Left cardiac atrium (tissue), 4 donors: ENCODE measurements at regions not wholly inside any gene's neighbourhood (a gene's known extent, or its start where the extent isn't known, plus 50 kb on each side); places are given as distances from the start of the nearest gene placed in this dataset.
A peak's percentile ranks its signal among the peaks of the same experiment; 100 is the strongest.

Experiments used
- ATAC-seq, 2 donors: fragments of 200-7000 bp; cut with Tn5 transposase; one replicate each; pipeline ENCODE4 v1.9.1; 2020; ENCODE audit warnings: mild to moderate bottlenecking in 2 of 2, moderate library complexity in 2 of 2
- DNase-seq: peaks from one replicate; pipeline ENCODE4 v3.0.0-alpha.2; 2020
- intact Hi-C, 2 donors: fragments of 100-400 bp; cut with DNase I; formaldehyde crosslinking; loops; one replicate each; pipeline versions ENCODE4 v1.14.1 to v1.15.1; 2022 to 2023
- donor health status: DM: no; HTN: yes; CAD: no.
- donor health status: DM: no; HTN: yes; CAD: no; lungs with severe emphysema.
- donor health status: DM: yes; HTN: yes; CAD: no.
- donor health status: Dilated cardiomyopathy.

DNA sequence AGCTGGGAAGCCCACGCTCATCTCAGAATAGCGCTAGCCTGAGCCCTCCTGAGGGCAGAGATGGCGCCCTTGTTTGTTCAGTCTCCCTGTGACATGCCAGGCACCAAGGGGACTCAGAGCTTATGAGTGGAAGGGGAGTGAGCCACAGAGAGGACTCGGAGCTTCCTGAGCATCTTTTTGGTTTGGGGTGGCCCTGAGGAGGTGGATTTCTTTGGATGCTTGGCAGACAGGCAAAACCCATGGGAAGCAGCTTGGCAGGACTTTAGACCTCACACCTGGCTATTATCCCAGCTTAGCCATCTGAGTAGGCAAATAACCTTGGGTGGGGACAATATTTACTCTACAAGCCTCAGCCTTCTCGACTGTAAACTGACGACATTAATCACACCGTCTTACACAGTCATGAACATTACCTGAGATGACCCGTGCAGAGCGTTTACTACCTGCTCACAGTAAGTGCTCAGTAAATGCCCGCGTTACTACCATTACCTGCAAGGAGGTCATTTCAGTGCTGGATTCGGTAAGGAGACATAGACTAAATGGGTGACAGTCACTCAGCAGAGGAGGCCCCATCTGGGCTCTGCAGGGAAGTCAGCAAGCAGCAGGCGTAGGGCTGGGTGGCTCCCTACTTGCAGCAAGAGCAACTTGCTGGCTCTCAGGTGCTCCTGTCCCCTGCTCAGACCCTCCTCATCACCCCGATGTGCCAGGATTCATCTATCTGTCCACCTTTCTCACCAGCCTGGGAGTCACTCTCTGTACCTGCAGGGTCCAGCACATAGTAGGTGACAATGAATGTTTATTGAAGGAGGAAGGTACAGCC is 54.9 kb downstream of the KLHDC7A start:
- ATAC-seq: no peak
- DNase-seq: no peak
- intact Hi-C loops: no loop called here

DNA sequence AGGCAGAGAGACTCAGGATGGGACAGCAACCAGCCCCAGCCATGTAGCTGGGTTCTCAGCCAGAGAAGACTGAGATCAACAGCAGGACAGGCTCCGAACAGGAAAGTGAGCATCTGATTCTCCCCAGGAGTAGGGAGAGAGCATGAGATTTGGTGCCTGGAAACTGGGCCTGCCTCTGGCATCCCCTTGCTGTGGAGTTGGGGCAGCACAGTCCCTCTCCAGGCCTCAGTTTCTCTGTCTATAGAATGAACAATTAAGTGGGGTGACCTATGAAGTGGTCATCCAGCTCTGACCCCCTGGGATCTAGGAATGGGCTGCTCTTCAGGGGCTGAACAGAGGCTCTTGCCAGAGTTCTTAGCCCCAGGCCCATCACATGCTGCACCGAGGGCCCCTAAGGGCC is 55.6 kb downstream of the KLHDC7A start:
- ATAC-seq (no peak), DNase-seq (no peak)
- intact Hi-C loops: no loop called here

DNA sequence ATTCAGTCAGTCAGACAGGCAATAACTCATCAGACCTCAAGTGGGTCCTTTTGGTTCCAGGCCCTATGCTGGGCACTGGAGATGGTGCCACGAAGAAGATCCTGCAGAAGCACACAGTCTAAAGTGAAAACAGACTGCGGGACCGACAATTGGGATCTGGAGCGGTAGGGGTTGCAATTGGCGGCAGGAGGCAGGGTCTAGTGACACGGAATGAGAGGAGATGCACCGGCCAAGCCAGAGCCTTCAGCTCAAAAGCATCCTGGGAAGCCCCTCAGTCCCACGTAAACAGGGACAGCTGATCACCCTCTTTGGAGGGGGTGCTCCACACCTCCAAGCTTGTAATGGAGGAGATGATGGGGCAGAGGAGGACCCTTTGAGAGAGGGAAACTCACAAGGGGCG is 56.2 kb downstream of the KLHDC7A start:
- DNase-seq (no peak), ATAC-seq (no peak)
- intact Hi-C loops: no loop called here

DNA sequence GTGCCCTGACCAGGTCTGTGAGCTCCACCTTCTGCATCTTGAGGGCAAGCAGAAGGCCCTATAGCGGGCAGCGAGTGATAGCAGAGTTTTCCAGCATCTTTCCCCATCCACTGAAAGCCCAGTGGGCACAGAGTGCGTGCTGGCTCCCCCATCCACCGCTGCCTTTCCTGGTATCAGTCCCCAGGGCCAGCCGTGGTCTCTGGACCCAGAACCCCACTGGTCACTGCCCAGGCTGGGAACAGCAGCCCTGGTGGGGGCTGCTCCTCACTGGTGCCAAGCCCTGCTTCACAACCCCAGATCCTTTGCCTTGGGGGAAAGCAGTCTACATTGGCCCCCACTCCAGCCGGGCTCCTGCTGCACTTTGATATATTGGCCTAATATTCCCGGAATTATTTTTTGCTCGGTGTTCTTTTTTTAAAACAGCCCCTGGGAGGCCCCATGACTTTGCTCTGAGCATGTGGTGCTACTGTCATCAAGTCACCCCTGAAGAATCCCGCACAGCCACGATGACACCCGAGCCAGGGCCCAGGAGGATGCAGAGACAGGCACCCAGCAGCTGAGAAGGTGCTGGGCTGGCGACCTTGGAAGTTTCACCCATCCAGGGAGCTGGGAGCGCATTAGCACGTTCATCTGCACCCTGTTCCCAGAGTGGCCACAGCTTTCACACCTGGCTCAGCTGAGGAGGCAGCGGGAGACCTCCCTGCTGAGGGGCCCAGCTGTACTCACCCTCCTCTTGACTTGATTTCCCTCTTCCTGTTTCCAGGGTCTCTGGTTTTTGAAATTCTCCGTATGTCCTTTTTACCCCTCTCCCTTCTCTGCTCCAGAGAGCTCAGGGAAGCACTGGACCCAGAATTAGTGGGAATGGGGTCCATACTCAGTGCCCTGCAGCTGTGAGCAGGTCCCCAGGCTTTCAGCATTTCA is 56.9 kb downstream of the KLHDC7A start:
- DNase-seq (no peak), ATAC-seq (no peak)
- intact Hi-C loops: no loop called here

DNA sequence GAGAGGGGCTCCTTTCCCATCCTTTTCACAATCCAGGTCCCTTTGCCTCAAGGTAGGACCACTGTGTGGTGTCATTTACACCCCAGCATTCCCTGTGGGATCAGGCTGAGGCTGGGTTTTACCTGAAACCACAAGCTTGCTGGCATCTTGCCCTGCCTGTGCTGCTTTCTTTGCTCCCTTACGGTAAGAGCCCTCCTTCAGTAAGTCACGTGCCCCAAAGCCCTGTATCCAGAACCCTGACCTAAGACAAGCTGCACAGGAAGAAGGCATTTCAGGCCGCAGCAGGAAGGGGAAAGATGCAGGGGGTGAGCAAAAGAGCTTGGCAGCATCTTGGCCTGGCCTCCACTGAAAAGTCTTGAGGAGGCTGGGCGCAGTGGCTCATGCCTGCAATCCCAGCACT is 58.4 kb downstream of the KLHDC7A start:
- no peak for DNase-seq
- intact Hi-C loops: no loop called here
- no peak for ATAC-seq

DNA sequence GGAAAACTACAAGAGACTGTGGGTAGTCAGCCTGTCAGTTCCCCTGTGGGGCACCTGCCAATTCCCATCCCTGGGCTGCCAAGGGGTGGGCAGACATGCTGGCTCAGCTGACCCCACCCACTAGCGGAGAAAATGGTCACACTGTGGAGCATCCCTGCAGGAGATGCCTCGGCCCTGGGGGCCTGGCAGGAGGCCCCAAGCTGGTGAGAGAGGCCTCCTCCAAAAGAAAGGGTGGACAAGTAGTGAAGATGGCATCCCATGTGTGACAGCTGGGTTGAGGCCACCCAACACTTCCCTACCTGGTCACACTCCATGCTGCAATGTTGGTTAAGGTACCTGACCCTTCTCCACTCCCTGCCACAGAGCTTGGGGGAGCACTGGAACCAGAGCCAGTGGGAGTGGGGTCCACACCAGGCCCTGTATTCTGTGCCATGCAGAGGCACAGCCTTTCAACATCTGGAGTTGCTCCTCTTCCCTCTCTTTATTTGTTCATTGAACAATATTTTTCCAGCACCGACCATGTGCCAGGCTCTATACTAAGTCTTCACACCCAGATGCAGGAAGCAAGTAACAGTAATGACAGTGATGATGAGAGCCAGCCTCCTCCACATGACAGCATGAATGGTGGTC is 59.5 kb downstream of the KLHDC7A start:
- no peak for ATAC-seq
- intact Hi-C loops: no loop called here
- no peak for DNase-seq

DNA sequence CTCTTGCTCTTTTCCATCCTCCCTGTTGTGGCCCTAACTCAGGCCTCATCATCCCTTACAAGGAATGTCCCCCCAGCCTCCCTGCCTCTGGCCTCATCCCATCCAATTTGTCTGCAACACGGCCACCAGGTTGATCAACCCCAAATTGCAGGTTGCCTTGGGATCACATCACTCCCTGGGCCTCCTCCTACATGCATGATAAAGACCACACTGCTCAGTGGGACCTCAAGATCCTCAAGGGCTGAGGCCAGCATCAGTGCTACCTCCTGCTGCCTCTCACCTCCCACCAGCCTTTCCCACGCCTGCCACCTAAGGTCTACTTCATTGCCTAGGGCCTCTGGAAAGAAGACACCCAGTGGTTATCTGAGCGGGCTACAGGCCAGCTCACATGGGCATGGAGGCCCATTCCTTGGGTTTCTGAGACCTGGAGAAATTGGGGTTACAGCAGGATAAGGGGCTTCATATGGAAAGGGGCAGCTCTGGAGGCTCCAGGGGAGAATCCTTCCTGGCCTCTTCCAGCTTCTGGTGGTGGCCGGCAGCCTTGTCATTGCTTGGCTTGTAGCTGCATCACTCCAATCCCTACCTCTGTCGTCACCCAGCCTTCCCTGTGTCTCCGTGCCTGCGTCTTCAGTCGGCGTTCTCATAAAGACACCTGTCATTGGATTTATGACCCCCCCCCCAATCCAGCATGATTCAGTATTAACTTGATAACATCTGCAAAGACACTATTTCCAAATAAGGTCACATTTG is 60.5 kb downstream of the KLHDC7A start:
- no peak for DNase-seq
- intact Hi-C loops: no loop called here
- no peak for ATAC-seq

DNA sequence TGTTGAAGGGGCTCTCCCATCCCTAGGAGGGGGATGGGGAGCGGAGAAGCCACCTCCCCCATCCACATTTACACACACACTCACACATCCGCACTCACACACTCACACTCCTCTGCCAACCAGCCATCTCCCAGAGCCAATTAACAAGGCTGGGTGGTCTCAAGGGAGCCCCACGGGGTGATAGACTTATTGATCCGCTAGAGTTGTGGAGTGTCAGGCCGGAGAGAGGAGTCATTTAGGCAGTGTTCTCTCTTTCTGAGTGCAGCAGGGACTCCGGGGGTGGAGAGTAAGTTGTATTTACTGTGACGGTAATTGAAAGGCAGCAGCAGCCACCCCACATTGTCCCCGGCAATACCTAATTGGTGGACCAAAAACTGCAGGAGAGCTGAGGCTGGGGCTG is 61.6 kb downstream of the KLHDC7A start:
- ATAC-seq: no peak
- DNase-seq: no peak
- intact Hi-C loops: no loop called here

DNA sequence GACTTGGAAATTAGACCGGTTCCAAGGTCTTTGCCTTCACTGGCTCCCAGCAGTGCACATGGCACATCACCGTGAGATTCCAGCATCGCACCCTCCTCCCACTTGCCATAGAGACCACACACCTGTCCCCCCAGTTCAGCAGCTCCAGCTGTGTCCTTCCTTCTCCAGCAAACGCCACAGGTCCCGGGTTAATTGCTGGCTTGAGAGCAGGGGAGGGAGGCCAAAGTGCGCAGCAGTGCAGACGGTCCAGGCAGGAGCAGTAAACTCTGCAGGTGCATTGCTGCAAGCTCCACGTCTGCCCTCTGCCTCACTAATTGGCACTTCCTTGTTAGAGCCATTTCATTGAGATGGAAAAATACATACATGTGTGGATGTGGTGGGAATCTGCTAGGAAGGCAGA is 65.3 kb downstream of the KLHDC7A start:
- ATAC-seq (no peak), DNase-seq (no peak)
- intact Hi-C loops: no loop called here

DNA sequence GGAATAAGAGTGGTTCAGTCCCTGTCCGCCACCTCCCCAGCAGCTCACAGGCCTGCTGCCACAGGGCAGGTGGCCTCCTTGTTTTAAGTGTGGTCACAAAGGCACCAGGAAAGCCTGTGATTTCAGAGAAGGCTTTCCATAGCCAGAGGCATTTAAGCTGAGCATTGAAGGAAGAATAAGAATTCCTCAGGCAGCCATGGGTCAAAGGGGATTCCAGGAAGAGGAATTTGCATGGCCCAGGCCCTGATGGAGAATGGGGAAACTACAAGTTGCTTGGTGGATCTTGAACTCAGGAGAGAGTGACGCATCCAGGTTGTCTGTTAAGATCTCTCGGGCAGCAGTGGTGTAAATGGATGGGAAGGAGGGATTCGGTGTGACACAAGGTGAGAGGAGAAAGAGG is 66.7 kb downstream of the KLHDC7A start:
- ATAC-seq: no peak
- intact Hi-C loops: no loop called here
- DNase-seq: no peak

DNA sequence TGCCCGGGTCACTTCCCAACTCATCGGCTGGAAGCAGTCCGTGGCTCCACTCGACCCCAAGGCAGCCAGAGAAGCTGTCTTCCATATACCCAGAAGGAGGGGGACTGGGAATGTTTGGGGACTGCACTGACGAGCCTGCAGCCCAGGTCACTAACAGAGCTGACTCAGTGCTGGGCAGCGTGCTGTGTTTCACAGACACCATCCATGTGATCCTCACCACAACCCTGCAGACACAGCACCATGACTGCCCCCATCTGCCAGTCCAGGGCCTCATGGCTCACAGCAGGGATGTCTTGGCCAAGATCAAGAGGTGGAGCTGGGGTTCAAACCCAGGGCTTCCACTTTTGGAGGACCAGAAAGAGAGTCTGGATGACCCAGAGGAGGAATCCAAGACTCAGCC is 67.9 kb downstream of the KLHDC7A start:
- intact Hi-C loops: no loop called here
- DNase-seq: no peak
- peak in 1 of 2 donors; percentile 41 for ATAC-seq

DNA sequence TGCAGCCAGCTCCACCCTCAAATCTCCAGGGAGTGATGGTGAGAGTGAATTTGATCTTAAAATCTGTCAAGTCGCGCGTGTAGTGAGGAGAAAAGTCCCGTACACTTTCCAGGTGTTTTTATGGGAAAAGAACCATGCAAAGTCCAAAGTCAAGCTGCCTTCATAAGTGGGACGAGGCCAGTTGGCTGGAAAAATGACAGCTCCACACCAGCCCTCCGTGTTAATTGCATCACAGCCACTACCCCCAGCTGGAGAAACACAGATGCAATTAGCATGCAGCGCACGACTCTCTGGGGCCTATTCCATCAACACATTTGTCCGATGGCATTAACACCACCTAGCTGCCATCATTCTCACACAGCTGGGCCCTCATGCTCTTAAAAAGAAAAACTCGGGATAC is 68.4 kb downstream of the KLHDC7A start:
- ATAC-seq (no peak), DNase-seq (no peak)

DNA sequence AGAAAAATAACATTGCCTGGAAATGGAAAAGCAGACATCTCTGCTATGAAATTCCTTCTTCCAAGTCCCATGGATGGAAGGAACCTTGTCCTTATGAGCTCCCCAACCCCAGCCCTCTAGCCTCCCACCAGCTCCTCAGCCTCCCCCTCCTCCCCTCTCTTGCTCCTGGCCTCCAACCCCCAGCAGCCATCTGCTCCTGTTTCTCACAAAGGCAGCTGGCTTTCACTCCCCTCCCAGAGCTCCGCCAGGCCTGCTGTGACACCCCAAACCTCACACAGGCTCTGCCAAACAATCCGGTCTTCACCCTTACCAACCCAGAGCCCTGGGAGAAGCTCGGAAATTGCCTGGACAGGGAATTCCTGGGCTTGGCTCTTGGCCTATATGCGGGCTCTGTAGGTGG is 69.2 kb downstream of the KLHDC7A start:
- ATAC-seq (no peak), DNase-seq (no peak)
- intact Hi-C loops: no loop called here

More for the DNA sequence above, 68.4 kb downstream of the KLHDC7A start:
- intact Hi-C loops: no loop called here

DNA sequence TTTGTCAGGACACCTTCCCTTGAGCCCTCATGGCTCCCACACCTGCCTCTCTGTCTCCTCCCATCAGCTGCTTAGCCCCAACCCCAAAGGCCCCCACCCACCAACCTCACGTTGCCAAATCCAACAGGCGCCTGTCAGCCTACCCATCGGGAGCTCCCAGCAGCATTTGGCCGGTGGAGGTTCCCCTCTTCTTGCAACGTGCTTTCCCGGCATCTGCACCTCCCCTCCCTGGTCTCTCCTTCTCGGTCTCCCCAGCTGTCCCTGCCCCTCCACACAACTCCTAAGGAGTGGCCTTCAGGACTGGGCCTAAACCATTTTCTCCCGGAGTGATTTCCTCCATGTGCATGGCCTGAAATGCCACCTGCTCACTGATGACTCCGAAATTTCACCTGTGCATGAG is 71.9 kb downstream of the KLHDC7A start:
- intact Hi-C loops: no loop called here
- ATAC-seq (no peak), DNase-seq (no peak)

DNA sequence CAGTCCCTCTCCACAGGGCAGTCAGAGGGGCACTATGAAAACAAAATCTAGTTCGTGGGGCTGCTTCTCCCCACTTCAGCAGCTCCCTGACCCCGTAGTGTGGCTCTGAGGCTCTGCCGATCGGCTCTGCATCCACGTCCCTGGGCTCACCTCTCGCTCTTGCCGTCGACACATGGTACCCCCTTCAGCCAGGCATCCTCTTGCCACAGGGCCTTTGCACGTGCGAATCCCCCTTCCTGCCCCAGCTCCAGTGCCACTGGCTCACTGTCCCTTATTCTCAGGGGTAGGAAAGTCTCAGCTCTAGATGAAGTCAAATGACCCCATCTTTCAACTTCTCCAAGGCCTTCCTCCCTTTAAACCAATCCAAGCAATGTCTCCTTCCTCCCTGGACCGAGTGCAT is 72.7 kb downstream of the KLHDC7A start:
- ATAC-seq (no peak), DNase-seq (no peak)
- intact Hi-C loops: no loop called here

DNA sequence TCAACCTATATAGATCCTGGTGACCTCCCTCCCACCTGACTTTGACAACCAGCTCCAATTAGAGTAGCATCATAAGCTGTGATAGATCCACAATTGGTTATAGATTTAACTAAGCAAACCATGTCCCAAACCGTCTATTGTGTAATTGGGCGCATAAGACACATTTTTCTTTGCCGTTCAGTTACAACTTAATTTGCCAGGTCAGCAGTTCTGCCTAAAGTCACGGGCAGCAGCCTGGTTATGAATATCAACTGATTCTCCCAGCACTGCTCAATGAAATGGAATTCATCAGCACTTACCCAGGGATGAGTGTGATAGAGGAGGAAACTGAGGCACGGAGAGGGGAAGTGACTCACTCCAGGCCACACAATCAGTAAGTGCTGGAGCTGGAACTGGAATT is 73.4 kb downstream of the KLHDC7A start:
- ATAC-seq (no peak), DNase-seq (no peak)
- intact Hi-C loops: no loop called here

DNA sequence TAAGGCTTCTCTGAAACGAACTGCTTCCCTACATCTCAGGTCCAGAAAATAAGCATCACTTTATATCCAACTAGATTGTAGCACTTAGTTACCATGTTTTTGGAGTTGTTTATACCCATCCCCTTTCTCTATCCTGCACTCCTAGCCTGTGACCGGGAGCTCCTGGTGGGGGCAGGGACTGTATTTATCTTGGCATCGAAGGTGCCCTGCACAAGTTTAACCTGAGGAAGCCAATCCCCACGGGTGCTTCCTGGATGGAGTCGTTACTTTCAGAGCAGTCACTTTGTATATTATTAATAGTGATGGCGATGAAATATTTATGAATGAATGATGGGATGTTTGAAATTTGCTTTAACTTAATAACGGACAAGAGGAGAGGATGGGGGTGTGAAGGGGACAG is 73.9 kb downstream of the KLHDC7A start:
- intact Hi-C loops: no loop called here
- no peak for DNase-seq
- ATAC-seq: no peak

DNA sequence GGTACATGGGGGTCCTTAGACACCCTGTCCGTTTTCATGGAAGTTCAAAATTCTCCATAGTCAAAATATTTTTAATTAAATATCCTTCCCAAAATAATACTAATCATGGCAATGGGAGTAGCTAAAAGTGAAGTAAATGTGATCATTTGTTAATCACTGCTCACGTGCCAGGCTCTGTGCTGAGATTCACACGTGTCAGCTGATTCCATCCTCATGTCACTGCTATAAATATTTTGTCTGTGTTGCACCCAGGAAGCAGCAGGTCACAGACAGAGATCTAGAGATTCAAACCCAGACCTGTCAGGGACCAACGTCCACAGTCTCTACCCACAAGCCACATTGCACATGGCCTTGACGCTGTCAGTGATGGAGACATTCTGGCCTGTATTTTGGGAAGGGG is 74.3 kb downstream of the KLHDC7A start:
- ATAC-seq (no peak), DNase-seq (no peak)
- intact Hi-C loops: no loop called here

DNA sequence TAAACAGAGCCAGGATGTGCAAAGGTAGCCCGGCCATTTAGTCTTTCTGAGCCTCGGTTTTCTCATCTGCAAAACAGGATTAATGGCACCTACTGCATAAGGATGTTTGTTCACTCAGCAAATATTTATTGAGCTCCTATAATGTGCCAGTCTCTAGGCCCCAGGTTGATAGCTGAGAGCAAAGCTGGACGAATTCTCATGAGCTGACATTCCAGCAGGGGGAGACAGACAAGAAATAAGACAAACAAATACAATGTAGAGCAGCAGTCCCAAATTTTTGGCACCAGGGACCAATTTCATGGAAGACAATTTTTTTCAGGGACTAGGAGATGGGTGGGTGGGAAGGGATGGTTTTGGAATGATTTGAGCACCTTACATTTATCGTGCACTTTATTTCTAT is 74.3 kb upstream of the PAX7 start:
- intact Hi-C loops: no loop called here
- ATAC-seq (no peak), DNase-seq (no peak)
